ENCODE measurements at regions not wholly inside any gene's neighbourhood (a gene's known extent, or its start where the extent isn't known, plus 50 kb on each side); places are given as distances from the start of the nearest gene placed in this dataset.

GRCh38 chr5:145585443-145586148, 249.5 kb downstream of the PRELID2 start:
- no peak for TF ChIP-seq PATZ1 (CRISPR knock-in tag; IDR thresholded peaks at IDR 0.05; ENCODE audit: borderline replicate concordance)
- TF ChIP-seq CSRNP3 (CRISPR knock-in tag; IDR thresholded peaks at IDR 0.05) = no peak
- TF ChIP-seq CSDC2 (CRISPR knock-in tag; IDR thresholded peaks at IDR 0.05) = no peak
- TF ChIP-seq TCF4 (CRISPR knock-in tag; IDR thresholded peaks at IDR 0.05; ENCODE audit: borderline replicate concordance) = no peak
- no peak for TF ChIP-seq RARB (CRISPR knock-in tag; IDR thresholded peaks at IDR 0.05)
